HEK293T (cell line): ENCODE measurements at regions not wholly inside any gene's neighbourhood (a gene's known extent, or its start where the extent isn't known, plus 50 kb on each side); places are given as distances from the start of the nearest gene placed in this dataset.

Source experiments
- ELF4 ChIP-seq: fragments of 450-650 bp; IDR thresholded peaks from 2 replicates; pipeline ENCODE4 v1.6.1; 2017; ENCODE audit warnings: antibody characterized with exemption
- FOXK2 ChIP-seq: fragments of 450-650 bp; IDR thresholded peaks from 2 replicates; pipeline ENCODE4 v1.6.1; 2016; ENCODE audit warnings: mild to moderate bottlenecking
- FOXM1 ChIP-seq: fragments of 450-650 bp; IDR thresholded peaks from 2 replicates; pipeline ENCODE4 v1.6.1; 2017; ENCODE audit warnings: mild to moderate bottlenecking, borderline replicate concordance
- HDGF ChIP-seq: fragments of 450-650 bp; IDR thresholded peaks from 2 replicates; pipeline ENCODE4 v1.6.1; 2017; ENCODE audit warnings: antibody characterized with exemption, borderline replicate concordance
- SP1 ChIP-seq: fragments of 450-650 bp; IDR thresholded peaks from 2 replicates; pipeline ENCODE4 v1.6.1; 2017
- SUZ12 ChIP-seq: fragments of 450-650 bp; IDR thresholded peaks from 2 replicates; pipeline ENCODE4 v1.6.1; 2016; ENCODE audit warnings: mild to moderate bottlenecking
- TARDBP ChIP-seq: fragments of 450-650 bp; IDR thresholded peaks from 2 replicates; pipeline ENCODE4 v1.6.1; 2016
- ZNF384 ChIP-seq: fragments of 450-650 bp; IDR thresholded peaks from 2 replicates; pipeline ENCODE4 v1.6.1; 2016

DNA sequence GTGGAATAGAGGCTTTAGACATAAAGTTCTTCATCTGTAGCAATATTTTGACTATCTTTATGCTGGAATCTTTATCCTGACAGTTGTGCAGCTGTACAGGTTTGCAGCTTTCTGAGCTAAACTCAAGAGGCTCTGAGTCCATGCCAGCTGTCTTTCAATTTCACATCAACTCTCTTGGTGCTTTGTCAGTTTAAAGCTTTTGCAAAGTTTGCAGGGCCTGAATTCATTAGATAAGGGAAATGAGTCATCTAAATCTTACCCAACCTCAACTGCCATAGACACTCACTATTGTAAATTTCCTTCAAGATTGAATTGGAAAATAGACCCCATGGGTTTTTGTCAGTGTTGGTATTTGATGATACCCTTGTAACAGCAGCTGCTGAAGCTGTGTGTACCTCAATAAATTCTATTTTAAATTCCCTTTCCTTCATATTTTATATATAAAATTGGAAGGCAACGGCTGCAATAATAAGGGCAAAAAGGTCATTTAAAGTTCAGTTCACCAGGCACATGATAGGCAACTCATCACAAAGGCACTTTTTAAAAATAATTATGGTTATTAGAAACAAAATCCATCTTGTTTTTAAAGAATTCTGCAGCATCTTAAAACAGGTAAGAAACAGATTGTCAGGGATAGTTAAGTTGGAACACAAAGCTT, 169.9 kb upstream of the SLC39A10 start:
- TF ChIP-seq ELF4 (no peak), FOXK2 (no peak), ZNF384 (no peak), HDGF (no peak), SP1 (no peak), TARDBP (no peak), SUZ12 (no peak), FOXM1 (no peak)
